ENCODE measurements at regions not wholly inside any gene's neighbourhood (a gene's known extent, or its start where the extent isn't known, plus 50 kb on each side); places are given as distances from the start of the nearest gene placed in this dataset.

DNA sequence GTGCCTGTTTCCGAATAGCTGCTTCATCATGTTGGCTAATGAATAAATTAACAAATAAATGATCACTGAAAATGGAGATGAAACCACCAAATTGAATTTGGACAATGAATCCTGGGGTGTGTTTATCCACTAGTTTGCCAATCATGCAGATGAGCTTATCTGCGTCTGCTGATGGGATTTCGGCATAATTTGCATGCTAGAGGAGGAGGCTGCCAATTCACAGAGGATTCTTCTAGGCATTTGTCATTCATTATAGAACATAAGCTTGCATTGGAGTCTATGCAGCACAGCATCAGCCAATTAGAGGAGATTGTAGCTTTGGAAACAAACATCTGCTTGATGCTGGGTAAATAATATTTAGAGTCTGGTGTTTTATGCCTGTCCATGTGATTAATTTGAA is 123.1 kb downstream of the NPIPB5 start:
- no peak for DNase-seq (ENCODE audit: low read depth)
- H3K4me3 ChIP-seq (ENCODE audit: low read length) = no peak overlapping the region
- TF ChIP-seq, protein P1, sequence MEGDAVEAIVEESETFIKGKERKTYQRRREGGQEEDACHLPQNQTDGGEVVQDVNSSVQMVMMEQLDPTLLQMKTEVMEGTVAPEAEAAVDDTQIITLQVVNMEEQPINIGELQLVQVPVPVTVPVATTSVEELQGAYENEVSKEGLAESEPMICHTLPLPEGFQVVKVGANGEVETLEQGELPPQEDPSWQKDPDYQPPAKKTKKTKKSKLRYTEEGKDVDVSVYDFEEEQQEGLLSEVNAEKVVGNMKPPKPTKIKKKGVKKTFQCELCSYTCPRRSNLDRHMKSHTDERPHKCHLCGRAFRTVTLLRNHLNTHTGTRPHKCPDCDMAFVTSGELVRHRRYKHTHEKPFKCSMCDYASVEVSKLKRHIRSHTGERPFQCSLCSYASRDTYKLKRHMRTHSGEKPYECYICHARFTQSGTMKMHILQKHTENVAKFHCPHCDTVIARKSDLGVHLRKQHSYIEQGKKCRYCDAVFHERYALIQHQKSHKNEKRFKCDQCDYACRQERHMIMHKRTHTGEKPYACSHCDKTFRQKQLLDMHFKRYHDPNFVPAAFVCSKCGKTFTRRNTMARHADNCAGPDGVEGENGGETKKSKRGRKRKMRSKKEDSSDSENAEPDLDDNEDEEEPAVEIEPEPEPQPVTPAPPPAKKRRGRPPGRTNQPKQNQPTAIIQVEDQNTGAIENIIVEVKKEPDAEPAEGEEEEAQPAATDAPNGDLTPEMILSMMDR (conservative IDR thresholded peaks at IDR 0.05; ENCODE audit: low read depth, low read length) = no peak

DNA sequence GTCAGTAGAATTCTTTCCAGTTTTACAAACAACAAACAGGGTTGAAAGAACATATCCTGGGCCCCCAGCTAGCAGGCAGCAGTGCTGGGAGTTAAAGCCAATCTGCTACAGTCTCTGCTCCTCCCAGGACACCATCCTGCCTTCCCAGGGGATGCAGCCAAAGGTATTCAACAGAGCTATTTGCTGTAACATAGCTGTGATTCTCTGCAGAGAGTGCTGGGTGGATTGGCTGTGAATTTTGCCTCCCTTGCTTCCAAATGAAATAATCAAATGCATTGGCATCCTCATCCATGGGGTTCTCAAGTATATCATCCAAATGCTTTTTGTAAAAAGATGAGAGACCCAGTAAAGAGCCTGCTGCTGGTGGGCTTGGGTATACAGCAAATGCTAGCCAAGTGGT is 124.3 kb downstream of the NPIPB5 start:
- TF ChIP-seq, protein P1 (conservative IDR thresholded peaks at IDR 0.05; ENCODE audit: low read depth, low read length) = no peak
- DNase-seq (ENCODE audit: low read depth) = no peak

DNA sequence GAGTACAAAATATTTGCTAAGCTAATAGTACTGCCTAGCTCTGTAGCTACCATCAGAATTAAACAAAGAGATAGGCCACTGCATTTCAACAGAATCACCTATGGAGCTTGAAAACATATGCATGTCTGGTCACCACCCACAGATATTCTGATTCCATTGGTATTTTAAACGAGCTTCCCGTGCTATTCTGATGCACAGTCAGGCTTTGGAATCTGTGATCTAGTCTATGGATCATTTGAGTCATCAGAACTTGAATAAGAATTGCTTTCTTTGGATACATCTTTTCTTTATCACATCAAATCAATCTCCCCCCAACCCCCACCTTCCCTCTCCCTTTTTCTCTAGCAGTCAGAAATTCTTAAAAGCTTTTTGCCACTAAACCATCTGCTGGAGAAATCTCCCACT is 124.7 kb downstream of the NPIPB5 start:
- no peak for DNase-seq (ENCODE audit: low read depth)
- no peak overlapping the region for H3K4me3 ChIP-seq (ENCODE audit: low read length)
- TF ChIP-seq, protein P1 (conservative IDR thresholded peaks at IDR 0.05; ENCODE audit: low read depth, low read length) = no peak

More for the DNA sequence above, 124.3 kb downstream of the NPIPB5 start:
- H3K4me3 ChIP-seq (ENCODE audit: low read length) = no peak overlapping the region

DNA sequence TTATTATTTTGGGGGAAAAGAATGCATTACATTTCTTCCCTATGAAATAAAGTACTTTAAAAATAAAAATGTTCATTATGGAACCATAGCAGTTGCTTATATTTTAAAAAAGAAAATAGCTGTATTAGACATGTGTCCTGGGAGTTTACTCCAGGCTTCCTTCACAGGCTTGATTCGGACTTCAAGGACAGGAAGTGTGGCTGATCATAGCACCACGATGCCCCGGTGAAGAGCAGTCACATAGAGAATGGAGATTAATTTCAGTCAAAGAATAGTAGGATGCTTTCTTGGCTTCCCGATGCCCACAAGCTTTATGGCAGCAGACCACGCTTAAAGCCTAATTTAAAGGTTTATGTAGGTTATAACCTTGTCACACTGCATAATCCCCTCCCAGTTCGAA is 125.1 kb downstream of the NPIPB5 start:
- no peak overlapping the region for H3K4me3 ChIP-seq (ENCODE audit: low read length)
- DNase-seq (ENCODE audit: low read depth) = no peak
- TF ChIP-seq, protein P1 (conservative IDR thresholded peaks at IDR 0.05; ENCODE audit: low read depth, low read length) = no peak

DNA sequence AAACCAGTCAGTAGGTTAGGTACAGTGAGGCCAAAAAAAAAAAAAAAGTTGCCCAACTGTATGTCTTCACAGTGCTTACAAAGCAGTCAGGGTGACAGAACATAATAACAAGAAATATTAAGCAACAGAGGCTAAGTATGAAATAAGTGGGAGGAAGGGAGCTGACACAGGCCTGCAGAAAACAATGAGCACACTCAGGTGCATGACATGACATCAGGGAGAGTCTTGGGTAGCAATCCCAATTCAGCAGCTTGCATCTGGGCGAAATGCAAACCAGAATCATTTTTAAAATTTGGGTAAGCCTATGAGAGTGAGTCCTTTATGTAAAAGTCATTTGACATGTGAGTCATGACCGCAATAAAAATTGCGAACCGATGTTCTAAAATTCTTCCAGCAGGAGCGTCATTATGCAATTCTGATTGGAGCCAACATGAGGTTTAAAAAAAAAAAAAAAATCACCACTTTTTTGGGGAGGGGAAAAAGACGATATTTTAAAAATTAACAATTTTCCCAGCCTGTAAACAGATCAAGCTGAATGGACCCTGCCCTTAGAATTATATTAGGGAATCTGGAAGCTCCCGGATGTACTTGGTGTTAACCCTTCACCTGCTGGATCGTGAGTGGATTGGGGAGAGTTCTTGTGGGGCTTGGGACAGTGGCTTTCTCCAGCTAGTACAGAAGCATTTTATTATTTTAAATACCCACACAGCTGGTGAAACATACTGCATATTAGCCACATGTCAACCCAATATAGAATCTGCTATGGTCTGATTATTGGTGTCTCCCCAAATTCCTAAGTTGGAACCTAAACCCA is 127.9 kb downstream of the NPIPB5 start:
- DNase-seq (ENCODE audit: low read depth) = no peak
- TF ChIP-seq, protein P1 (conservative IDR thresholded peaks at IDR 0.05; ENCODE audit: low read depth, low read length) = no peak

DNA sequence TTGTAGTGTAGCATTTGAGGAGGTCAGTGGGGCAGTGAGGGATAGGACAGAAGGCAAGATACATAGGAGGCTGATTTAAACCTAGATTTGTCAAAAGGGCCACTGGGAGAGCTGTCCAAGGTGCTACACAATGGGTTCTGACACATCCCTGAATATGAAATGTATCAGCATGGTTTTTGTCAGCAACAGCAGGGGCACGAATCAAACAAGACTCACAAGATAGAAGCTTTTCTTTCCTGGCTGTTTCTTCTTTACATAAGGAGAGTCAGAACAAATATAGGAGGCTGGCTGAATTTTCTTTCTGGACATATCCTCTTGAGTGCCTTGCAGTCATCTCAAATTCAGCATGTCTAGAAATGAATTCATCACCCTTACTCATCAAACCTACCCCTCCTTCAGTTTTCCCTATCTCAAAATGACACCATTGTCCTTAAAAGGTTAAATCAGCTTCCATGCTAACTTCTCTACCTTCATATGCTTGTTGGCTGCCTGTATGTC is 130.5 kb downstream of the NPIPB5 start:
- H3K4me3 ChIP-seq (ENCODE audit: low read length) = no peak overlapping the region
- TF ChIP-seq, protein P1 (conservative IDR thresholded peaks at IDR 0.05; ENCODE audit: low read depth, low read length) = no peak
- DNase-seq (ENCODE audit: low read depth) = no peak

More for the DNA sequence above, 127.9 kb downstream of the NPIPB5 start:
- no peak overlapping the region for H3K4me3 ChIP-seq (ENCODE audit: low read length)

All from retinal pigment epithelial cell (primary cell).